D721Med (cell line): ENCODE measurements at regions not wholly inside any gene's neighbourhood (a gene's known extent, or its start where the extent isn't known, plus 50 kb on each side); places are given as distances from the start of the nearest gene placed in this dataset.
"Not testable (repeated sequence)": the region's sequence is repeated elsewhere in the genome, so short reads cannot be mapped to it uniquely, and the experiment has no call there.

ENCODE experiments used
- DNase-seq: peaks from one replicate; pipeline ENCODE4 v3.0.0; 2011; ENCODE audit warnings: low spot score; ENCODE audit not compliant: insufficient read length
- FAIRE-seq: peaks from 2 replicates; lab custom pipeline; 2011; peaks lifted over from hg19 to GRCh38; lab: Jason Lieb, UNC
- CTCF ChIP-seq: IDR thresholded peaks from 2 replicates; pipeline ENCODE4 v1.5.1; 2012; ENCODE audit warnings: mild to moderate bottlenecking, control low read depth; ENCODE audit not compliant: insufficient read depth; ENCODE audit errors: missing control alignments

- FAIRE-seq (no peak), DNase-seq (no peak)
- TF ChIP-seq CTCF = no peak
Measured at GRCh38 chr1:55524006-55524405, 308.8 kb upstream of the USP24 start.

- FAIRE-seq = no peak
- TF ChIP-seq CTCF = no peak
- no peak for DNase-seq
Measured at GRCh38 chr1:55522982-55523381, 307.8 kb upstream of the USP24 start.

- no peak for TF ChIP-seq CTCF
- DNase-seq (no peak), FAIRE-seq (no peak)
Measured at GRCh38 chr1:55522353-55522903, 307.3 kb upstream of the USP24 start.

- no peak for TF ChIP-seq CTCF
- FAIRE-seq = no peak
- no peak for DNase-seq
Measured at GRCh38 chr1:55520861-55521260, 305.7 kb upstream of the USP24 start.

GRCh38 chr1:55519937-55520683 is 304.9 kb upstream of the USP24 start:
- DNase-seq (no peak), FAIRE-seq (no peak)
- no peak for TF ChIP-seq CTCF

- no peak for FAIRE-seq
- TF ChIP-seq CTCF = no peak
Measured at GRCh38 chr1:55519276-55519675, 304.1 kb upstream of the USP24 start.

GRCh38 chr1:55517036-55517435 is 301.9 kb upstream of the USP24 start:
- DNase-seq = no peak
- no peak for FAIRE-seq
- TF ChIP-seq CTCF = no peak

More at GRCh38 chr1:55519276-55519675, 304.1 kb upstream of the USP24 start:
- no peak for DNase-seq

- FAIRE-seq, DNase-seq: not testable (repeated sequence)
Measured at GRCh38 chr1:55514571-55514970, 299.4 kb upstream of the USP24 start.
